WI38 (cell line): ENCODE measurements at regions not wholly inside any gene's neighbourhood (a gene's known extent, or its start where the extent isn't known, plus 50 kb on each side); places are given as distances from the start of the nearest gene placed in this dataset.

ENCODE experiments used
- H3K4me3 ChIP-seq: 2 replicates; pipeline ENCODE4 v1.5.1; 2011; ENCODE audit warnings: low read depth, mild to moderate bottlenecking, control low read depth, low read length
- CTCF ChIP-seq: IDR thresholded peaks from 2 replicates; pipeline ENCODE4 v1.5.1; 2012; ENCODE audit warnings: low read depth, mild to moderate bottlenecking, control low read depth, low read length

- H3K4me3 ChIP-seq: no peak overlapping the region
- TF ChIP-seq CTCF: no peak
Observed at GRCh38 chr4:65737672-65738071, 67.4 kb upstream of the EPHA5 start.

- TF ChIP-seq CTCF: no peak
- no peak overlapping the region for H3K4me3 ChIP-seq
Observed at GRCh38 chr4:65724973-65725372, 54.7 kb upstream of the EPHA5 start.
